SIG-M5 treated with dmso at 0.1 percent for 504 hours (cell line): ENCODE measurements at regions not wholly inside any gene's neighbourhood (a gene's known extent, or its start where the extent isn't known, plus 50 kb on each side); places are given as distances from the start of the nearest gene placed in this dataset.

Experiments
- DNase-seq: peaks from one replicate; lab custom pipeline; 2025; ENCODE audit not compliant: unreplicated experiment; lab: John Stamatoyannopoulos, UW

DNA sequence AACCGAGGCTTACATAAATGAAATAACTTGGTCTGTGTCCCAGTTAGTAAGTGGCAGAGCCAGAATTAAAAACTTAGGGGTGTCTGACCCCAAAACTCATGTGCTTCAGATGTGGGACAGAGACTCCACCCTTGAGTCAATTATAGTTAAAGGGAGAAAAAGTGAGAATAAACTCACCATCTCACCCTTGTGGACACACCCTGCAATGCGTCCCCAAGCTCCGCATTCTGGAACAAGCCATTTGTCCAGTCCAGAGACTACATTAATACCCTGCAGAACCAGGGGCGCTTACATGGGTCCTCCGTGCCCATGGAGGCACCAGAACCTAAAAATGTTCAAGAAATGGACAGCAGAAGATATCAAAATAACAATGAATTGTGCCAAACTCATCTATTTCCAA is 207.0 kb upstream of the ZNF507 start:
- no peak for DNase-seq

DNA sequence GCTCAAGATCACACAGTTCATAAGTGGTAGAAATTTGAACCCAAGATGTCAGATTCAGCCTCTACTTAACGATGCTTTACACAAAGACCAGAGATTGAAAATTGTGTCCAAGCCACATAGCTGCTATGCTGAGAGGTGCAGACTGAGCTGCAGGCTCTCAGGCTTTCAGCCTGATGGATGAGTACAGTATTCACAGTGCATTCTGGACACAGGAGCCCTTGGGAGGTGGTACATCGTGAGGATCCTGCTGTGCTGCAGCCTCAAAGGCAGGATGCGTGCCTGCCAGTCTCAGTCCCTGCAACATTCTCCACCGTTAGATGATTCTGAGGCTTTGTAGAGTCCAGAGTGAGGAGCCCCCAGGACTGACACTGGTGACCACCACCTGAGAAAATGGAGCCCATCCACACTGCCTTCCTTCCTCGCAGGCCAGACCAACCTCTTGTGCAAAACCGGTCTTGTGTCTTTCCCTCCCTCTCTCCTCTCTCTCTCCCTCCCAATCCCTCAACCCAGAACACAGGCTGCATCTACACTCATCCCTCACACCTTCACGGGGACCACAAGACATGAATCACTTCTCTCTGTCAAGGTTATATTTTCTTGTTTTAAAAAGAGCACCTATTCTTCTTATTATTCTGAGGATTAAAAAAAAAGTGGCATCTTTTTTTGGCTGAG is 203.4 kb upstream of the ZNF507 start:
- no peak for DNase-seq

DNA sequence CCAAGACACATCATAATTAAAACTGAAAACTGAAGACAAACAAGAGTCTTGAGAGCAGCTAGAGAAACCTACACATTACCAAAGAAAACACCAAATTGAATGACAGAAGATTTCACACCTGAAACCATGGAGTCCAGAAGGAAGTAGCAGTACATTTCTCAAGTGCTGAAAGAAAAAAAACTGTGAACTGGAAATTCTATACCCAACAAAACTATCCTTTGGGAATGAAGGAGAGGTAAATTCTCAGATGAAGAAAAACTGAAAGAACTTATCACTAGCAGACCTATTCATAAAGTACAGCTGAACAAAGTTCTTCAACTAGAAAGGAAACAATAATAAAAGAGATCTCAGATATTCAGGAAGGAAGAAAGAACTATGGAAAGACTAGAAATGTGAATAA is 198.7 kb upstream of the ZNF507 start:
- DNase-seq: no peak

DNA sequence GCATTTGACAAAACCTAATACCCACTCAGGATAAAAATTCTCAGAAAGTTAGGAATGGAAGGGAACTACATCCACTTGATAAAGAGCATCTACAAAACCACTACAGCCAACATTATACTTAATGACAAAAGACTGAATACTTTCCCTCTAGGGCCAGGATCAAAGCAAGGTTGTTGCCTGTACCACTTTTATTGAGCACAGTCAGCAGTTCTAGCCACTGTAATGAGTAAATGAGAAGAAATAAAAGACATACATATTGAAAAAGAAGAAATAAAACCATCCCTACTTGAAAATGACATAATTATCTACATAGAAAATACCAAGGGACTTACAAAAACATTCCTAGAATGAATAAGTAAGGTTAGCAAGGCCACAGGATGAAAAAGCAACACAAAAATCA is 194.8 kb upstream of the ZNF507 start:
- DNase-seq: no peak

DNA sequence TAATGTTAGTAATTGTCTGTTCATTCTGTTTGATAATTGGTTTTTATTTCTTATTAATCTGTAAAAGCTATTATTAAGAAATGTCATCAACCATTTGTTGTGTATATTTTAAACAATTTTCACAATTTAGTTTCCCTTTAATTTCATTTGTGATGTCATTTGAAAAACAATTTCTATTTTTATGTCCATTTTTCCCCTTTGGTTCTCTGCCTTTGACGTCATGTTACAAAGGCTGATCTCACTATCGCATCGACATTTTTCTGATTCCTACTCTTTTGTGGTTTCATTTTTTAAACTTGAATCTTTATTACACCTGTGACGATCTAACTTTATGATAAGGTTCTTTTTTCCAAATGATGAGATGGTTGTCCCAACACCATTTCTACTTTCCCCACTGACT is 191.0 kb upstream of the ZNF507 start:
- no peak for DNase-seq

DNA sequence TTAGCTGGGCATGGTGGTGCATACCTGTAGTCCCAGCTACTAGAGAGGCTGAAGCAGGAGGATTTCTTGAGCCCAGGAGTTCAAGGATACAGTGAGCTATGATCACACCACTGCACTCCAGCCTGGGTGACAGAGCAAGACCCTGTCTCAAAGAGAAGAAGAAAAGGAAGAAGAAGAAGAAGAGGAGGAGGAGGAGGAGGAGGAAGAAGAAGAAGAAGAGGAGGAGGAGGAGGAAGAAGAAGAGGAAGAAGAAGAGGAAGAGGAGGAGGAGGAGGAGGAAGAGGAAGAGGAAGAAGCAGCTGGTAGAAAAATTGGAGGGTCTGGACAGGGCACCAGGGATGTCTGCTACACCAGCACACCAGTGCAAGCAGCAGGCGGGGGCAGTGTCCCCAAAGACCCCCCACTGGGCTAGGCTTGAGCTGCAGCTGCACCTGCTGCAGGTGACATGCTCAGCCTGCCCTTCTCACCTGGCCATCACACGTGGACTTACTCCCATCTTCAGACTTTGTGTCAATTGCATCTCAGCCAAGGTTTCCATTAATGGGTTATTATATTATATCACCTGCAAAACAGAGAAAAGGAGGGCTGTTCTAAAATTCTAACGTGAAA is 180.9 kb upstream of the ZNF507 start:
- DNase-seq: no peak

DNA sequence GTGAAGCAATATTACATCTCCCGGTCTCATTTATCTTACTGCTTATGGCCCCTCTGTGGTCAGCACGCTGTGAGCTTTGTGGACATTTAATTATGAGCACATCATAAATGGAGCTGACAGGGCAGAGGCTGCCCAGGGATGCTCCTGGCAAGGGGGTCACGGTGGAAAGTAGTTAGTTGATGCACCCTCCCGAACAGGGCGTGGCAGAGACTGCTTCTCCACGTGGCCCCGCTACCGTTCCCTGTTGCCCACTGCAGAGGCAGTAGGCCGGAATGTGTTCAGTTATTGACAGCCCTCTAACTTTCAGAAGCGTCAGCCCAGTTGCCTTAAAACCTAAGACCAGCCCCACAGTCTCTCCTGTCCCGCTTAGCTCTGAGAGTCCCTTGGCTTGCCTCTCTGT is 180.3 kb upstream of the ZNF507 start:
- DNase-seq: no peak

DNA sequence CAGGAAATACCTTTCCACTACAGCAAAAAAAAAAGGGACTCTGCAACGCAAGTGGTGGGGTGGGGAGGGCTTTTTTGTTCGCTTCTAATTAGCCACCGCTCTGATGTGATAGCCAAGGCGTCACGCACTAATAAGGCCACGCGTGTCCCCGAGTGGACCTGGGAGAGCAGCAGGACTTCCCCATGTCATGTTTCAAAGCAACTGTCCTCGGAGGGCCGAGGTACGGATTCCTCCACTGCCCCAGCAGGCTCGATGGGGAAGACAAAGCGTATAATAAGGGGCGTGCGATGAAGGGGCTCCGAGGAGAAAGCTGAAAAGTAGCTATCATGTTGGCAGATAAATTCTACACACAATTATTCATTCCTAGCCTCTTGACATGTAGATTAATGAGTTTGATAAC is 179.7 kb upstream of the ZNF507 start:
- no peak for DNase-seq

DNA sequence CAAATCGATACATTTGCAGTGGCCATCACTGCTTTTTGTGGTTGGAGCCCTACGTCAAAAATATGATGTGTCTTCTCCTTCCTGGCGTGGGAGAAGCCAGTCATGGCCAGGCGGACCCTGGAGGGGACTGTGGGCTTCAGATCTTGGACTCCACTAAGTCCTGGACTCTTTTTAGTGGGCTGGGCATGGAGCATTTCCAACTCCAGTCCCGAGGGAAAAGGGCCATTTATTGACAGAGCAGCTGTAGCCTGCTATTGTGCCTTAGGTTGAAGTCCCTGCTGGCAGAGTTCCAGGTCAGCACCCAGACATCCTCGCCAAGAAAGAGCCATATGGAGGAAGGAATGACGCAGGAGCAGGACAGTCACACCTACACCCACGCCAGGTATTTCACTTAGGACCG is 179.2 kb upstream of the ZNF507 start:
- no peak for DNase-seq

DNA sequence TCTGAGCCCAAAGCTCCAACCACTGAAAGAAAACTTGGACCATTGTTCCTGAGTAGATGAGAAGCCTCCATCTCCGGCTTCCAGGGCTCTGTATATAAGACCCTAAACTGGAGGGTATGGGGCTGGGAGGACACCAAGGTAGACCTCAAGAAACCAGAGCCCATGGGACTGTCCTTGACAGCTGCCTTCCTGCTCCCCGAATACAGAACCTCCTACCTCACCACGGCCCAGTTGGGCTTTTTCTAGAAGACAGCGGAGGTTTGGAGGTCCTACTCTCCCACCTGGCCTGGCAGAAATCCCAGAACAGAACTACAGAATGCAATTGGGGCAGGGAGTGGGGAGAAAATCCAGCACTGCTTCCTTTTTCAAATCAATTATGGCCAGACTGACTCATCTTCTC is 177.3 kb upstream of the ZNF507 start:
- DNase-seq: no peak

DNA sequence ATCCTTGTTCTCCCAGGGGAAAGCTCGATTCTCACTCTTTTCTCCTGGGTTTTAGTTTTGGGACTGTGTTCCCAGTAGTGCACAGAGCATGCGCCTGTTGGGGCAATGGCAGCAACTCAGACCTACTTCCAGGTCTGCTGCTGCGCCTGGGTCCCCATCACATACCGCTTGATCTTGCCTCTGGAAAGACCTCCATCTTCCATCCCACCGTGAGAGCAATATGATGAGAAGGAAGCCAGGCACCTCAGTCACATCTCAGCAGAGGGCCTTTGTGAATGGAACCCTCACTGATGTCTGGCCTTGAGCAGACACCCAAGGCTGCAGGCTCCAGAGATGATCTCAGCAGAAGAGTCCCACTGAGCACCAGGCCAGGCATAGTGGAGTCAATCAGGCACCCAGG is 176.8 kb upstream of the ZNF507 start:
- DNase-seq: no peak

DNA sequence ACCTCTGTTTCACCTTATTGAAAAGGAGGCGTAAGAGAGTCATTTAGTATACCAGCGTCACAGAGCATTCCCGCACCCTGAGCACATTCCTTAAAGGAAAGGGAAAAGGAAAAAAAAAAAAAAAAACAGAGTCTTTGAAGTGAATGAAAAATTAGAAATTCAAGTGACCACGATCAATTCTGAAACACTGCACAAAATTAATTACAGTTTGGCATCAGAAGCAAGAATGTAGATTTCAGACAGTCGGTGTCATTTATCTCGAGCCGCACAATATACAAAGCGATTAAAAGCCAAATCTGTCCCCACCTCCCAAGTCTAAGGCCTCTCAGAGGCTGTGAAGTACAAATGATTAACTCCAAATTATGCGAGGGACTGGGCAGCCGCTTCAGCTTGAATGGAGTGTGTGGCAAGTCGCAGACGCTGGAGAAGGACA is 173.7 kb upstream of the ZNF507 start:
- no peak for DNase-seq

DNA sequence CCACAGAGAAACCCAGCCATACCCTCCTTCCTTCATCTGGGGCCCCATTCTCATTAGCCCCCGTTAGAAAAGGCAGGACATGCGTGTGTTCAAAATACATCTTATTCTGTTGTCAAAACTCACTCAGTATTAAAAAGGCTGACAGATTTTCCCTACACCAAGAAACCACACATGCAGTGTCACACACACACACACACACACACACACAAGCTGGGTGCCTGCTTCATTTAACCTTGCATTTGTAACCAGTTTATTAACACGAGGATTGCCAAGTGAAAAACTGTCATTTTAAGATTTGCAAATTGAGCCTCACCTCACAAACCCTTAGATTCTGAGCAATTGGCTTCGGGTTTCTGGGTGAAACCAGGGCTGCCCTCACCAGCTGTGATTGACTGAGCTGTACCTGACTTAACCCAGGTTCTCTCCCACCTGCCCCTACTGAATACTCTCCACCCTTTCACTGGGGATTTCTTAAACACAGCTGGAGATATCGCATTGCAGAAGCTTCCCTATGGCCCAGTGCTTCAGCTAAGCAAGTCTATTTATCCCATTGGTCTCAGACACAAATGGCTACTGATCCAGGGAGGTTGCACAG is 172.7 kb upstream of the ZNF507 start:
- DNase-seq: no peak

DNA sequence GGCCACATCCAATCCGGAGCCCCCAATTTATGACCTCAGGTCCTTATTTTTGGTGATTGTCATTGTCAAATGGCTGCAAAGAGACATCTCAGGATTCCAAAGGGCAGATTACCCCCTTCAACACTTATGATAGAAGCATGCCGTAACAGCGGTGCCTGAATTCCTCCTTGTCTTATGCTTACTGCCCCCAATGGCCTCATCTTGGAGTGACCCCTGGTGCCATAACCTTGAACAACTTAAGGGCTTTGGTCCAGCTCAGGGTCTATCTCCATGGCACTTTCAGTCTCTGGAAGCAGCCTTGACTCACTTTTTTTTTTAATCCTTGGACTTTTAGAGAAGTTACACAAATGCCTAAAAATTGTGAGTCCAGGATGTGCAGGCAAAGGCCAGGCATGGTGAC is 171.6 kb upstream of the ZNF507 start:
- no peak for DNase-seq

DNA sequence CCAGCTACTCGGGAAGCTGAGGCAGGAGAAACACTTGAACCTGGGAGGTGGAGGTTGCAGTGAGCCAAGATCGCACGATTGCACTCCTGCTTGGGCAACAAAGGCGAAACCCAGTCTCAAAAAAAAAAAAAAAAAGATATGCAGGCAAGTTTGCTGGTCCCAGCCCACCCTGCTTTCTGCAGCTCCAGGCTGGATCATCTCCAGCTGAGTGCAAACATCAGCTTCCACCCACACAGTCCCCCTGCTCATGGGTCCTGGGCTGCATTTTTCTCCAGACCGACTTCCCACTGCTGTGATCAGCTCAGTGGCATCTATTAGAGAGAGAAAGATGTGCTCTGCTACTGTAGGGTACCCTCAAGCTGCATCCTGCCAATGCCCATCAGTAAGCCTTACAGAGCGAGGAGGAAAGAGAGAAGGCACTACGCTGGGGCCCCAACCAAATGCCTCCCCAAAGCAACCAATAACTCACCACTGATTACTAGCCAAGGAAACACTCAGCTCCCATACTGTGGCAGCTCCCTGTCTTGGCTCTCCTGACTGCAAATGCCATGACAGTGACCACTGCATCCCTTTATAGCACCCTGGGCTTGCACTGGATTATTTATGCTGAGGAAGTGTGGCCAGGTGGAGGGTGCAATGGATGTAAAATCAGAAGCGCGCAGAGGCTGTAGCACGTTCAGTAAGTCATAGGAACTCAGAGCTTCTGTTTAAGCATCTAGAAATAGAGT is 170.9 kb upstream of the ZNF507 start:
- no peak for DNase-seq

DNA sequence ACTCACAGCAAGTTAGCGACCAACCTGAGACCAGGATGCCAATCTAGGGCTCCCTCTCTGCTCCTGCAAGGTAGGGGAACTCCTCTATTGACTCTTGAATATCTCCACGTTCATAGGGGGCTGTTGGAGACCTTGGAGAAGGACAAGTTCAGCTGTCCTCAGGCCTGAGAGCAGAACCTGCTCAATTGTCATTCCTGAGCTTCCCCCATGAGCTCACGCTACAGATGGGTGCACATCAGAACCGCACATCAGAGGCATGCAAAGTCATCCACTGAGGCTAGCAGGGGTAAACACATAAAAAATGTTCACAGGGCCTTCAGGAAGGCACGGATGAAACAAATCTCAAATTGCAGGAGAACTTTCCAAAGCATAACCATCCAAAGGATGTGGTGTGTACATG is 168.8 kb upstream of the ZNF507 start:
- no peak for DNase-seq

DNA sequence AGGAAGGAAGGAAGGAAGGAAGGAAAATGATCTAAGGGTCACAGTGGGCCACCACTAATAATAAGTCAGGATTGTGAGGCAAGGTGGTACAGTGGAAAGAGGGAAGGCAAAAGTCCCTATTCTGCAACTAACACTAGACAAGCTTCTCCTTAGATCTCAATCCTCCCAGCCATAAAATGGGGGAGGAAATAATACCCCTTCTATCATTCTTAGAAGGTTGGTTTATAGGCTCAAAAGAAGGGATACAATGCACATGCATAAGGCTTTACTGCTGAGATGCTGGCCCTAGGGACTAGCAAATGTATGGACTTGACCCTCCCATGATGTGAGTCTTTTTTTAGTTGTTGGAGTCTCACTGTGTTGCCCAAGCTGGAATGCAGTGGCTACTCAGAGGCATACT is 167.7 kb upstream of the ZNF507 start:
- DNase-seq: no peak

DNA sequence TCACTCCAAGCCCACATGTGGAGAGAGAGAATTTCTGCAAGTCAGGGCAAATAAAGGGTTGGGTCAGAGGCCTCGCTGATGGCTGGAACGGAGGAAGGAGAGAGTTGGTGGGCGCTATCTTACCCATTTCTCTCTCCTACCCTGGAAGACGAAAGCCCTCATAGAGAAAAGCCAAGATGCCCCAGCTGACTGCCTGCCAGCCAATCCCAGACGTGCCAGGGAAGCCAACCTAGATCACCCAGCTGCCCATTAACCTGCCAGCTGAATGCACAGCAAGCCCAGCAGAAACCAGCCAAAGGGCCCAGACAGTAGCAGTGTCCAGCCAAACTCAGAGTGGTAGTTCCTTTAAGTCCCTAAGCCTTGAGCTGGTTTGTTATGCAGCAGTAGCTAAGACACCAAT is 167.0 kb upstream of the ZNF507 start:
- DNase-seq: no peak

DNA sequence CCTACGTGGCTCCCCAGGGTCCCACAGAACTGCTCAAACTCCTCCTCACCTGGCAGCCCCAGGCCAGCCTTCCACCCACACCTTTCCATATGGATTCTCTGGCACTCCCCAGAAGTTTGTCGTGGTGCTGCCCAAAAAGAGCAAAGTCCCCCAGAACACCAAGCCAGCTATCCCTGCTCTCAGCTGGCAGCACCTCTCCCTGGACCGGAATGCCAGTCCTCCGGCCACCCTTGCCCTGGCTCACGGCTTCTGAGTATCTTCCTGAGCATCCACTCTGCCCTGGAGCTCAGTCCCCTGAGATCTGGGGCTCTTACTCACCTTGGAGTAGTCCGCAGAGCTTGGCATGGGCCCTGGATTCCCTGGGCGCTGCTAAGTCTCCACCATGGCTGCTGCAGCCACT is 166.5 kb upstream of the ZNF507 start:
- DNase-seq: no peak

DNA sequence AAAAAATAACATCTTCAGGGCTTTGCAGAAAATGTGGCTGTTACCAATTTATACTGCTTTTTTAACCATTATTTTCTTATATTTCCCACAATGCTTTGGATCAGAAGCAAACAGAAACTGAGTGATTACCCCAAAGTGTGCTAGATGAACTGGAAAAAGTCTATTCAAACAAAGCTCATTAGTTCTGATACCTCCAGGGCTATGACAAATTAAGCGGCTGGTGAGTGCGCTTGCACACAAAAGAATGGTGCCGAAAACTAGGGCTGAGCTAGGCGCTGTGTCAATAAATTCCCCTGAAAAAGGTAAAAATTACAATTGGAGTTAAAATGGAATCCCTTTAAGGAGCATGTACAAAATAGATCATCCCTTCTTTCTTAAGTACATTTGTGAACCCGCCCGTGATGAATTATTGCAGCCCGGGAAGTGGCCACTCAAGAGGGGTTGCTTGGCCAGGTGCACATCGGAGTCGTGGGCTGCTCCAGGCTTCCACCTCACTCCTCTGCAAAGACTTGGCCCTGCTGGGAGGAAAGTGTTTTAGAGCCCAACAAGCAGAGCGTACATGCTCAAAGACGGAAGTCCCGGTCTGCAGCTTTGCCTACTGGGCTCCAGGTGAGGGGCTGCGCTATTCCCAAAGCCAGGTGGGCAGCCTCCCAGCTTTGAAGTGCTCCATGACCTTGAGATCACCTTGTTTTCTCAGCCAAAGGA is 164.0 kb upstream of the ZNF507 start:
- no peak for DNase-seq

DNA sequence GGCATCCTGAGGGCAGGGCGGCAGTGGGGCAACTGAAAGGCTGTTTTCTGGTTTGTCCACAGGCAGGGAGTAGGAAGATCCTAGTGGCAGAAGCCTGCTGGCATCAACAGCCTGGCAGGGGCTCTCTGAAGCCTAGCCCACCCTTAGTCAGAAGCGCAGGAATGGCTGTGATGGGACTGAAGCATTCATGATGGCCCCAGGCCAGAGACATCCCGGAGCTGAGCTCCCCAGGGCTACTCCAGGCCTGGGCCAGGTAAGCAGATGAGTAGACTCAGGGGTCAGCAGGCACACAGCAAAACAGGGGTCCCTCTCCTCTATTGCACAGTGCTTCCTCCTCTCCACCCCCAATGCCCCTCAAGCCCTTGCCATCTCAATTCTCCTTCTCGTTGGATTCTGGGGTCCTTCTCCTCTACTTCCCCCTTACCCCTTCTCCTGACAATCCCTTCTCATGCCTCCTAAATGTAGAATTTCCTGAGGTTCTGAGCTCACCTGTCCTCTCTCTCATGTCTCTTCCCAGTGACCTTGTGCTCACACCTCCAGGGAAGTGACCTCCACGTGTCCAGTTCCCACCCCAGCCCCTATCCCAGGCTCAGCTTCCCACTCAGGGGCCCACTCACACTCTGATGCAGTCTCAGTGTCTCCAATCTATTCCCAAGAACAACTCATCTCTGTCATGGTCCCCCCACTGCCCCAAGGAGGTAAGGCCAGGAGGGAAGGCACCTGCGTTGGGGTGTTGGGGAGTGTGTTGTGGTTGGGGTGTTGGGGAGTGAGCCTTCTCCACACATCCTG is 158.7 kb upstream of the ZNF507 start:
- DNase-seq: no peak
